ENCODE measurements at regions not wholly inside any gene's neighbourhood (a gene's known extent, or its start where the extent isn't known, plus 50 kb on each side); places are given as distances from the start of the nearest gene placed in this dataset.

GRCh38 chr9:121558473-121558872 lies 58.8 kb upstream of the GGTA1 start:
- no peak overlapping the region for H3K4me3 ChIP-seq (ENCODE audit: low read depth, low read length)
- no peak for TF ChIP-seq CTCF (IDR thresholded peaks at IDR 0.05; ENCODE audit: low read depth, low read length)

- TF ChIP-seq CTCF (IDR thresholded peaks at IDR 0.05; ENCODE audit: low read depth, low read length) = no peak
- no peak overlapping the region for H3K4me3 ChIP-seq (ENCODE audit: low read depth, low read length)
These were observed 59.5 kb upstream of the GGTA1 start for GRCh38 chr9:121559183-121559582.

- H3K4me3 ChIP-seq (ENCODE audit: low read depth, low read length) = no peak overlapping the region
- TF ChIP-seq CTCF (IDR thresholded peaks at IDR 0.05; ENCODE audit: low read depth, low read length) = no peak
These were observed 61.3 kb upstream of the GGTA1 start for GRCh38 chr9:121560921-121561320.

- H3K4me3 ChIP-seq (ENCODE audit: low read depth, low read length) = no peak overlapping the region
These were observed 62.0 kb upstream of the GGTA1 start for GRCh38 chr9:121561385-121562222.

DNA sequence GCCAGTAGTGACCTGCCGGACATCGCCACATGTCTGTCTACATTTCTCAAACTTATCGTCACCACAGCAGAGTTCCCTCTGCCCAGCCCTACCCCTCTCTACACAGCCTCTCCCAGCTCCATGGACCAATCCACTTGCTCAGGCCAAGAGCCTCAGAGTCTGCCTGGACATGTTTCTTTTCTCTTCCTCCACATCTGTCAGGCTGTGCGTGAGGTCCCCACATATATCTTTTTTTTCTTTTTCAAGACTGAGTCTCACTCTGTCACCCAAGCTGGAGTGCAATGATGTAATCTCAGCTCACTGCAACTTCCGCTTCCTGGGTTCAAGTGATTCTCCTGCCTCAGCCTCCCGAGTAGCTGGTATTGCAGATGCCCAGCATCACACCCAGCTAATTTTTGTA lies 62.7 kb upstream of the GGTA1 start:
- TF ChIP-seq CTCF (IDR thresholded peaks at IDR 0.05; ENCODE audit: low read depth, low read length) = no peak

More at GRCh38 chr9:121561385-121562222, 62.0 kb upstream of the GGTA1 start:
- TF ChIP-seq CTCF (IDR thresholded peaks at IDR 0.05; ENCODE audit: low read depth, low read length) = no peak

DNA sequence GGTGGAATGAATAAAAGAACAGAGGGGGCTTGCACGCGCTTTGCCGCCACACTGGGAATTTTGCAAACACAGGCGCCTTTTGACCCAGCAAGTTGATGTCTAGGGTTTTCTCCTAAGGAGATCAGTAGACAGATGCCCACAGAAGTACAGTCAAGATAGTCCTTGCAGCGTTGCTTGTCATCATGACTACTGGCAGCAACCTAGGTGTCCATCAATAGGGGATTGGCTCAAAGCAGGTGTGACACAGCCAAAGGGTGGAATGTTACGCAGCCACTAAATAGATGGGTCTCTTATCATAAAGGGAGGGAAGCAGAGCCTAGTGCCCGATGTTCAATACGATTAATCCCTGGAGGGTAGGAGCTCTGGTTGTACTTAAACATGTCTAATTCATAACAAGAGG lies 63.8 kb upstream of the GGTA1 start:
- H3K4me3 ChIP-seq (ENCODE audit: low read depth, low read length) = no peak overlapping the region
- no peak for TF ChIP-seq CTCF (IDR thresholded peaks at IDR 0.05; ENCODE audit: low read depth, low read length)

More for the DNA sequence above, 62.7 kb upstream of the GGTA1 start:
- no peak overlapping the region for H3K4me3 ChIP-seq (ENCODE audit: low read depth, low read length)

- no peak for TF ChIP-seq CTCF (IDR thresholded peaks at IDR 0.05; ENCODE audit: low read depth, low read length)
- no peak overlapping the region for H3K4me3 ChIP-seq (ENCODE audit: low read depth, low read length)
These were observed 64.3 kb upstream of the GGTA1 start for GRCh38 chr9:121563881-121564460.

Measured in WI38 (cell line).